ENCODE measurements at regions not wholly inside any gene's neighbourhood (a gene's known extent, or its start where the extent isn't known, plus 50 kb on each side); places are given as distances from the start of the nearest gene placed in this dataset.

DNA sequence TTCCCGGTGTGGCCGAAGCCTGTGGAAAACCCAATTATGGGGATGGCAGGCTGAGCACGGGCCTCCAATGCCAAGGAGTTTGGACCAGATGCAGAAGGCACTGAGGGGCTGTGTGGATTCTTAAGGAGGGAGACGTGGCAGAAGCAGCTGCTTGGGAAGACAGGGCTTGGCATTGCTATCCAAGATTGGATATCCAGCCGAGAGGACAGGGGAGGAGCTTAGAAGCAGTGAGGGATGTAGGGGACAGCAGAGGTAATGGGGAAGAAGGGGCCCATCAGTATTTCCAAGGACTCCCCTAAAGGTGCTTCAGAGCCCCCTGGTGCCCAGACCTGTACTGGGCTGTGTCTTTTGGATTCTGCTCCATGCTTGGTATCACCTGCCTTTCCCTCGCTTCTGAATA, 112.8 kb upstream of the TLE3 start:
- FAIRE-seq (no peak), ATAC-seq (peak; percentile 48; the same call in 1 of the 3 replicates), DNase-seq (ENCODE audit: extremely low read depth in 1 of 4, low spot score in 3 of 4) (peak in 1 of 4 experiments; percentile 13)
- H3K4me3 ChIP-seq, result no peak overlapping the region
- H3K9ac ChIP-seq (ENCODE audit: insufficient read depth in 1 of 2, low read depth in 2 of 2, low read length in 2 of 2), result no peak overlapping the region
- CTCF ChIA-PET (ENCODE audit: low intra/inter-chr PET ratio), result no interaction called here
- H4K20me1 ChIP-seq (replicated peaks; ENCODE audit: control insufficient read depth, insufficient read depth, low read length), result 0 out of 2 replicates have a peak, but pooled peaks cover 6% of the 10 kb centered on the region
- H2AFZ ChIP-seq (ENCODE audit: low read depth, low read length), result no peak overlapping the region
- H3K27ac ChIP-seq (ENCODE audit: extremely low read depth, low read depth, low read length), result no peak overlapping the region
- H3K4me2 ChIP-seq (ENCODE audit: insufficient read depth, low read length), result no peak overlapping the region
- BruUV-seq (replicated peaks), result no TSS peak
- intact Hi-C loops (cut with micrococcal nuclease), result no loop called here
- POLR2A ChIA-PET, result no interaction called here
- no peaks in the 10 kb centered on the region for H3K9me3 ChIP-seq (replicated peaks; ENCODE audit: control insufficient read depth, insufficient read depth, low read depth, low read length)
- peaks cover 2% of the 10 kb centered on the region for H3K9me1 ChIP-seq (ENCODE audit: control insufficient read depth, insufficient read depth, low read length)
- TF ChIP-seq HNRNPUL1 (IDR thresholded peaks at IDR 0.05; ENCODE audit: low read length) (no peak), LEF1 (IDR thresholded peaks at IDR 0.05) (no peak), ZNF121 (CRISPR knock-in tag; conservative IDR thresholded peaks at IDR 0.05) (no peak), RAD21 (CRISPR knock-in tag; conservative IDR thresholded peaks at IDR 0.05 in 1 of 2, IDR thresholded peaks at IDR 0.05 in 1 of 2) (peak in 1 of 2 experiments; percentile 31; a peak in 1 of 4 replicates), HDAC1 (IDR thresholded peaks at IDR 0.05) (no peak), RBM15 (IDR thresholded peaks at IDR 0.05; ENCODE audit: insufficient read depth, low read length) (no peak), BRF1 (IDR thresholded peaks at IDR 0.05; ENCODE audit: borderline replicate concordance, extremely low read depth, insufficient read length) (no peak), ESRRB (CRISPR knock-in tag; IDR thresholded peaks at IDR 0.05; ENCODE audit: borderline replicate concordance) (no peak), ZNF384 (IDR thresholded peaks at IDR 0.05; ENCODE audit: low read depth, low read length) (no peak), CXXC5 (CRISPR knock-in tag; IDR thresholded peaks at IDR 0.05) (no peak), MCM3 (IDR thresholded peaks at IDR 0.05) (no peak), SETDB1 (IDR thresholded peaks at IDR 0.05; ENCODE audit: low read length) (no peak), MAFG (tag; conservative IDR thresholded peaks at IDR 0.05) (no peak), MAZ (CRISPR knock-in tag; conservative IDR thresholded peaks at IDR 0.05 in 1 of 2, IDR thresholded peaks at IDR 0.05 in 1 of 2) (no peak), MBD2 (IDR thresholded peaks at IDR 0.05; ENCODE audit: borderline replicate concordance, low read depth) (no peak)
- TF ChIP-seq, protein P1, sequence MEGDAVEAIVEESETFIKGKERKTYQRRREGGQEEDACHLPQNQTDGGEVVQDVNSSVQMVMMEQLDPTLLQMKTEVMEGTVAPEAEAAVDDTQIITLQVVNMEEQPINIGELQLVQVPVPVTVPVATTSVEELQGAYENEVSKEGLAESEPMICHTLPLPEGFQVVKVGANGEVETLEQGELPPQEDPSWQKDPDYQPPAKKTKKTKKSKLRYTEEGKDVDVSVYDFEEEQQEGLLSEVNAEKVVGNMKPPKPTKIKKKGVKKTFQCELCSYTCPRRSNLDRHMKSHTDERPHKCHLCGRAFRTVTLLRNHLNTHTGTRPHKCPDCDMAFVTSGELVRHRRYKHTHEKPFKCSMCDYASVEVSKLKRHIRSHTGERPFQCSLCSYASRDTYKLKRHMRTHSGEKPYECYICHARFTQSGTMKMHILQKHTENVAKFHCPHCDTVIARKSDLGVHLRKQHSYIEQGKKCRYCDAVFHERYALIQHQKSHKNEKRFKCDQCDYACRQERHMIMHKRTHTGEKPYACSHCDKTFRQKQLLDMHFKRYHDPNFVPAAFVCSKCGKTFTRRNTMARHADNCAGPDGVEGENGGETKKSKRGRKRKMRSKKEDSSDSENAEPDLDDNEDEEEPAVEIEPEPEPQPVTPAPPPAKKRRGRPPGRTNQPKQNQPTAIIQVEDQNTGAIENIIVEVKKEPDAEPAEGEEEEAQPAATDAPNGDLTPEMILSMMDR (IDR thresholded peaks at IDR 0.05 in 2 of 3, conservative IDR thresholded peaks at IDR 0.05 in 1 of 3; ENCODE audit: insufficient read depth in 2 of 3, low read depth in 1 of 3, low read length in 3 of 3), result peak in 2 of 3 experiments; percentile 28 to 35; a peak in 2 of 6 replicates
- in situ Hi-C loops (cut with MboI), result no loop called here
- H3K36me3 ChIP-seq (ENCODE audit: control insufficient read depth, insufficient read depth, low read length), result no peaks in the 10 kb centered on the region
- H3K79me2 ChIP-seq (ENCODE audit: control insufficient read depth, insufficient read depth, low read length), result no peaks in the 10 kb centered on the region
- no peaks in the 10 kb centered on the region for H3K4me1 ChIP-seq (replicated peaks in 1 of 2; ENCODE audit: control insufficient read depth in 2 of 2, insufficient read depth in 2 of 2, low read length in 2 of 2)
- H3K27me3 ChIP-seq (ENCODE audit: control insufficient read depth in 2 of 2, insufficient read depth in 2 of 2, low read length in 2 of 2), result peaks cover 2 to 41% of the 10 kb centered on the region in 2 experiments; a peak in 4 of 5 replicates
- WGBS (ENCODE audit: insufficient coverage, low coverage, missing lambda C conversion rate), result 2% methylated on average over 6 of the region's 6 CpGs
